ENCODE measurements at regions not wholly inside any gene's neighbourhood (a gene's known extent, or its start where the extent isn't known, plus 50 kb on each side); places are given as distances from the start of the nearest gene placed in this dataset.

DNA sequence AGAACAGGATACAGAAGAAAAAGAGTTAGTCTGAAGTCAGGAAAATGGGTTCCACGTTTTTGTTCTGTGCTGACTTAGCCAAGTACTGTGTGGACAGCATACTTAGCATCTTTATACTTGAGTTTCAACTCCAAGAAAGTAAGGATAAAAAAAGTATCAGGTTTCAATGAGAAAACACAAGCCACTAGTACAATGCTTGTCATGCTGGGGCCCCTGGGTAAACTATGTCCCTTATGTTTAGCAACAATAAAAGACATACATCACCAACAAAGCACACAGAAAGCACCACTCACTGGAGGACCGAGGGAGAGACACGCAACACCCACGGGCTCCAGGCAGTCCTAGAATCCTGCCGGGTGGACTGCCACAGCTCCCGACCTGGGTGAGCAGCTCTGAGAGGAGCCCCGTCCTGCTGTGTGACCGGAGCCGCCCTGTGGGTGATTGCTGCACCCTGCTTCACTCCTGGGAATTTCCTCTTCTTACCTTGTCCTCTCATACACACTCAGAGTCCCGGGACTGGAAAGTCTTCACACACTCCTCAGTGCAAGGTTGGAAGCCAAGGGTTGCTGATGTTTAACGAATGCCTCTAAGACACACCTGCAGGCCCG lies 890.5 kb downstream of the BRD1 start:
- no peak for DNase-seq (ENCODE audit: low spot score)
- Histone ChIP-seq H3K27me3 (ENCODE audit: control insufficient read depth in 1 of 2, insufficient read depth in 2 of 2, low read length in 2 of 2) (0 out of 5 replicates have a peak, but pooled peaks cover 0 to 2% of the 10 kb centered on the region in 2 experiments), H3K27ac (ENCODE audit: extremely low read length, insufficient read depth, low read length) (no peak overlapping the region), H3K9me3 (ENCODE audit: low read length) (peaks cover 8% of the 10 kb centered on the region), H3K4me1 (ENCODE audit: insufficient read depth, low read length) (peaks cover 37% of the 10 kb centered on the region), H3K36me3 (replicated peaks in 1 of 2; ENCODE audit: control insufficient read depth in 1 of 2, insufficient read depth in 2 of 2, low read length in 2 of 2) (no peaks in the 10 kb centered on the region; a peak in 1 of 5 replicates), H4K20me1 (ENCODE audit: insufficient read depth, low read length) (no peaks in the 10 kb centered on the region), H3K4me3 (replicated peaks in 1 of 3; ENCODE audit: insufficient read depth in 1 of 3, low read depth in 2 of 3, low read length in 3 of 3) (no peak overlapping the region), H3K79me2 (ENCODE audit: insufficient read depth, low read length) (no peaks in the 10 kb centered on the region), H2AFZ (ENCODE audit: low read length) (no peak overlapping the region), H3K4me2 (ENCODE audit: low read depth, low read length) (no peak overlapping the region), H3K9ac (ENCODE audit: insufficient read depth, low read depth, low read length) (no peak overlapping the region)
- ChIA-PET POLR2A (no interaction called here), CTCF (ENCODE audit: low intra/inter-chr PET ratio, low total read pairs) (no interaction called here)
- no TSS peak for BruUV-seq (replicated peaks)
- 36% methylated on average over 5 of the region's 12 CpGs for WGBS (ENCODE audit: low lambda C conversion rate)
- in situ Hi-C loops (cut with HindIII; ENCODE audit: extremely low pct_ligation_motif_present, low pct_unique_long_range_greater_than_20kb) (no loop called here), intact Hi-C loops (cut with micrococcal nuclease; ENCODE audit: unreplicated experiment) (no loop called here)
- ATAC-seq, result no peak
- FAIRE-seq, result no peak
- TF ChIP-seq SYNCRIP (IDR thresholded peaks at IDR 0.05; ENCODE audit: insufficient read depth, low read depth, low read length) (no peak), ZNF232 (CRISPR knock-in tag; IDR thresholded peaks at IDR 0.05; ENCODE audit: borderline replicate concordance) (no peak), SIX1 (CRISPR knock-in tag; IDR thresholded peaks at IDR 0.05; ENCODE audit: borderline replicate concordance) (0 out of 2 replicates have a peak, but pooled peaks have one; percentile 31), ZNF143 (CRISPR knock-in tag; IDR thresholded peaks at IDR 0.05) (no peak), FOXP1 (IDR thresholded peaks at IDR 0.05) (no peak), FOXP1 (CRISPR knock-in tag; IDR thresholded peaks at IDR 0.05) (peak; percentile 24; the same call in 1 of the 2 replicates), STAT5B (CRISPR knock-in tag; IDR thresholded peaks at IDR 0.05) (no peak), HIC2 (CRISPR knock-in tag; IDR thresholded peaks at IDR 0.05; ENCODE audit: low read depth) (no peak), SOX13 (IDR thresholded peaks at IDR 0.05) (no peak), SOX13 (CRISPR knock-in tag; conservative IDR thresholded peaks at IDR 0.05 in 1 of 2, IDR thresholded peaks at IDR 0.05 in 1 of 2) (peak in 1 of 2 experiments; percentile 71; a peak in 2 of 4 replicates), ZNF792 (CRISPR knock-in tag; IDR thresholded peaks at IDR 0.05) (no peak), SOX6 (IDR thresholded peaks at IDR 0.05) (no peak), SOX6 (CRISPR knock-in tag; IDR thresholded peaks at IDR 0.05) (peak; percentile 55), SOX5 (CRISPR knock-in tag; IDR thresholded peaks at IDR 0.05; ENCODE audit: borderline replicate concordance) (peak; percentile 47; the same call in 1 of the 2 replicates)
- TF ChIP-seq, protein P1, sequence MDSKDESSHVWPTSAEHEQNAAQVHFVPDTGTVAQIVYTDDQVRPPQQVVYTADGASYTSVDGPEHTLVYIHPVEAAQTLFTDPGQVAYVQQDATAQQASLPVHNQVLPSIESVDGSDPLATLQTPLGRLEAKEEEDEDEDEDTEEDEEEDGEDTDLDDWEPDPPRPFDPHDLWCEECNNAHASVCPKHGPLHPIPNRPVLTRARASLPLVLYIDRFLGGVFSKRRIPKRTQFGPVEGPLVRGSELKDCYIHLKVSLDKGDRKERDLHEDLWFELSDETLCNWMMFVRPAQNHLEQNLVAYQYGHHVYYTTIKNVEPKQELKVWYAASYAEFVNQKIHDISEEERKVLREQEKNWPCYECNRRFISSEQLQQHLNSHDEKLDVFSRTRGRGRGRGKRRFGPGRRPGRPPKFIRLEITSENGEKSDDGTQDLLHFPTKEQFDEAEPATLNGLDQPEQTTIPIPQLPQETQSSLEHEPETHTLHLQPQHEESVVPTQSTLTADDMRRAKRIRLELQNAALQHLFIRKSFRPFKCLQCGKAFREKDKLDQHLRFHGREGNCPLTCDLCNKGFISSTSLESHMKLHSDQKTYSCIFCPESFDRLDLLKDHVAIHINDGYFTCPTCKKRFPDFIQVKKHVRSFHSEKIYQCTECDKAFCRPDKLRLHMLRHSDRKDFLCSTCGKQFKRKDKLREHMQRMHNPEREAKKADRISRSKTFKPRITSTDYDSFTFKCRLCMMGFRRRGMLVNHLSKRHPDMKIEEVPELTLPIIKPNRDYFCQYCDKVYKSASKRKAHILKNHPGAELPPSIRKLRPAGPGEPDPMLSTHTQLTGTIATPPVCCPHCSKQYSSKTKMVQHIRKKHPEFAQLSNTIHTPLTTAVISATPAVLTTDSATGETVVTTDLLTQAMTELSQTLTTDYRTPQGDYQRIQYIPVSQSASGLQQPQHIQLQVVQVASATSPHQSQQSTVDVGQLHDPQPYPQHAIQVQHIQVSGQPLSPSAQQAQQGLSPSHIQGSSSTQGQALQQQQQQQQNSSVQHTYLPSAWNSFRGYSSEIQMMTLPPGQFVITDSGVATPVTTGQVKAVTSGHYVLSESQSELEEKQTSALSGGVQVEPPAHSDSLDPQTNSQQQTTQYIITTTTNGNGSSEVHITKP (CRISPR knock-in tag; IDR thresholded peaks at IDR 0.05; ENCODE audit: low read depth), result peak; percentile 75; the same call in 1 of the 2 replicates
- TF ChIP-seq, protein P2, sequence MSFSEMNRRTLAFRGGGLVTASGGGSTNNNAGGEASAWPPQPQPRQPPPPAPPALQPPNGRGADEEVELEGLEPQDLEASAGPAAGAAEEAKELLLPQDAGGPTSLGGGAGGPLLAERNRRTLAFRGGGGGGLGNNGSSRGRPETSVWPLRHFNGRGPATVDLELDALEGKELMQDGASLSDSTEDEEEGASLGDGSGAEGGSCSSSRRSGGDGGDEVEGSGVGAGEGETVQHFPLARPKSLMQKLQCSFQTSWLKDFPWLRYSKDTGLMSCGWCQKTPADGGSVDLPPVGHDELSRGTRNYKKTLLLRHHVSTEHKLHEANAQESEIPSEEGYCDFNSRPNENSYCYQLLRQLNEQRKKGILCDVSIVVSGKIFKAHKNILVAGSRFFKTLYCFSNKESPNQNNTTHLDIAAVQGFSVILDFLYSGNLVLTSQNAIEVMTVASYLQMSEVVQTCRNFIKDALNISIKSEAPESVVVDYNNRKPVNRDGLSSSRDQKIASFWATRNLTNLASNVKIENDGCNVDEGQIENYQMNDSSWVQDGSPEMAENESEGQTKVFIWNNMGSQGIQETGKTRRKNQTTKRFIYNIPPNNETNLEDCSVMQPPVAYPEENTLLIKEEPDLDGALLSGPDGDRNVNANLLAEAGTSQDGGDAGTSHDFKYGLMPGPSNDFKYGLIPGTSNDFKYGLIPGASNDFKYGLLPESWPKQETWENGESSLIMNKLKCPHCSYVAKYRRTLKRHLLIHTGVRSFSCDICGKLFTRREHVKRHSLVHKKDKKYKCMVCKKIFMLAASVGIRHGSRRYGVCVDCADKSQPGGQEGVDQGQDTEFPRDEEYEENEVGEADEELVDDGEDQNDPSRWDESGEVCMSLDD (CRISPR knock-in tag; IDR thresholded peaks at IDR 0.05; ENCODE audit: borderline replicate concordance), result no peak
- TF ChIP-seq, protein P3, sequence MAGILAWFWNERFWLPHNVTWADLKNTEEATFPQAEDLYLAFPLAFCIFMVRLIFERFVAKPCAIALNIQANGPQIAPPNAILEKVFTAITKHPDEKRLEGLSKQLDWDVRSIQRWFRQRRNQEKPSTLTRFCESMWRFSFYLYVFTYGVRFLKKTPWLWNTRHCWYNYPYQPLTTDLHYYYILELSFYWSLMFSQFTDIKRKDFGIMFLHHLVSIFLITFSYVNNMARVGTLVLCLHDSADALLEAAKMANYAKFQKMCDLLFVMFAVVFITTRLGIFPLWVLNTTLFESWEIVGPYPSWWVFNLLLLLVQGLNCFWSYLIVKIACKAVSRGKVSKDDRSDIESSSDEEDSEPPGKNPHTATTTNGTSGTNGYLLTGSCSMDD (CRISPR knock-in tag; IDR thresholded peaks at IDR 0.05), result no peak

All from HepG2 (cell line).